Ectodermal cell (in vitro differentiated cells): ENCODE measurements at regions not wholly inside any gene's neighbourhood (a gene's known extent, or its start where the extent isn't known, plus 50 kb on each side); places are given as distances from the start of the nearest gene placed in this dataset.
"Not testable (repeated sequence)": the region's sequence is repeated elsewhere in the genome, so short reads cannot be mapped to it uniquely, and the experiment has no call there.

Source experiments
- H3K27ac ChIP-seq: 2 replicates; pipeline ENCODE4 v1.7.0; 2013; ENCODE audit warnings: mild to moderate bottlenecking, low read depth, low read length; ENCODE audit not compliant: insufficient read depth, poor library complexity, severe bottlenecking
- H3K27me3 ChIP-seq: 2 replicates; pipeline ENCODE4 v1.7.0; 2013; ENCODE audit warnings: mild to moderate bottlenecking, low read length; ENCODE audit not compliant: insufficient read depth, control insufficient read depth, poor library complexity, severe bottlenecking
- H3K36me3 ChIP-seq: one replicate; pipeline ENCODE4 v1.7.0; 2013; ENCODE audit warnings: low read length; ENCODE audit not compliant: control insufficient read depth, insufficient read depth
- H3K4me1 ChIP-seq: one replicate; pipeline ENCODE4 v1.7.0; 2013; ENCODE audit warnings: low read length; ENCODE audit not compliant: control insufficient read depth, insufficient read depth
- H3K4me3 ChIP-seq: 2 replicates; pipeline ENCODE4 v1.7.0; 2013; ENCODE audit warnings: low read depth, low read length, control low read depth; ENCODE audit not compliant: insufficient read depth
- H3K9me3 ChIP-seq: 2 replicates; pipeline ENCODE4 v1.7.0; 2013; ENCODE audit warnings: mild to moderate bottlenecking, low read length, moderate library complexity; ENCODE audit not compliant: control insufficient read depth
- WGBS, 2 experiments: methylation state at CpG; one replicate each; pipeline ENCODE4 v1.1.7; 2013; ENCODE audit warnings: missing lambda C conversion rate in 2 of 2; 5-methylcytosine and 5-hydroxymethylcytosine counted together

GRCh38 chr4:131302108-131302507, 1847.0 kb upstream of the PCDH10 start:
- Histone ChIP-seq H3K27ac (no peak overlapping the region), H3K4me3 (no peak overlapping the region), H3K27me3 (no peaks in the 10 kb centered on the region), H3K36me3 (no peaks in the 10 kb centered on the region), H3K4me1 (no peaks in the 10 kb centered on the region), H3K9me3 (no peaks in the 10 kb centered on the region)
- 89 to 95% methylated on average over 4 of the region's 4 CpGs for WGBS, 2 experiments

GRCh38 chr4:131304686-131305085, 1844.4 kb upstream of the PCDH10 start:
- H3K36me3 ChIP-seq, result no peaks in the 10 kb centered on the region
- H3K4me1 ChIP-seq, result no peaks in the 10 kb centered on the region
- H3K9me3 ChIP-seq, result no peaks in the 10 kb centered on the region
- H3K27me3 ChIP-seq, result no peaks in the 10 kb centered on the region
- no peak overlapping the region for H3K27ac ChIP-seq
- WGBS, 2 experiments, result 93 to 95% methylated on average over 2 of the region's 2 CpGs
- H3K4me3 ChIP-seq, result no peak overlapping the region

GRCh38 chr4:131309628-131310027, 1839.5 kb upstream of the PCDH10 start:
- Histone ChIP-seq H3K27ac (no peak overlapping the region), H3K4me1 (no peaks in the 10 kb centered on the region), H3K27me3 (no peaks in the 10 kb centered on the region), H3K9me3 (no peaks in the 10 kb centered on the region), H3K36me3 (no peaks in the 10 kb centered on the region), H3K4me3 (no peak overlapping the region)
- 93% methylated on average over 1 of the region's 1 CpG; no CpG with 5 or more reads in 1 of the 2 experiments for WGBS, 2 experiments

GRCh38 chr4:131316086-131316485, 1833.0 kb upstream of the PCDH10 start:
- Histone ChIP-seq H3K4me3 (no peak overlapping the region), H3K9me3 (no peaks in the 10 kb centered on the region), H3K27ac (no peak overlapping the region), H3K4me1 (no peaks in the 10 kb centered on the region), H3K27me3 (no peaks in the 10 kb centered on the region), H3K36me3 (no peaks in the 10 kb centered on the region)
- WGBS, 2 experiments, result 91 to 93% methylated on average over 2 to 3 of the region's 3 CpGs

GRCh38 chr4:131337936-131338335, 1811.2 kb upstream of the PCDH10 start:
- H3K36me3 ChIP-seq, result no peaks in the 10 kb centered on the region
- H3K27ac ChIP-seq, result no peak overlapping the region
- no peaks in the 10 kb centered on the region for H3K27me3 ChIP-seq
- H3K4me1 ChIP-seq, result no peaks in the 10 kb centered on the region
- H3K4me3 ChIP-seq, result no peak overlapping the region
- H3K9me3 ChIP-seq, result no peaks in the 10 kb centered on the region
- 87 to 95% methylated on average over 2 of the region's 2 CpGs for WGBS, 2 experiments

- WGBS, 2 experiments, result 83% methylated on average over 1 of the region's 2 CpGs; no CpG with 5 or more reads in 1 of the 2 experiments
These were observed 1810.0 kb upstream of the PCDH10 start for GRCh38 chr4:131339137-131339536.

GRCh38 chr4:131344761-131345160, 1804.3 kb upstream of the PCDH10 start:
- H3K27me3 ChIP-seq, result no peaks in the 10 kb centered on the region
- no peak overlapping the region for H3K4me3 ChIP-seq
- H3K4me1 ChIP-seq, result no peaks in the 10 kb centered on the region
- H3K27ac ChIP-seq, result no peak overlapping the region
- WGBS, 2 experiments, result 63 to 80% methylated on average over 1 to 2 of the region's 2 CpGs
- no peaks in the 10 kb centered on the region for H3K9me3 ChIP-seq
- H3K36me3 ChIP-seq, result no peaks in the 10 kb centered on the region

More at GRCh38 chr4:131339137-131339536, 1810.0 kb upstream of the PCDH10 start:
- no peaks in the 10 kb centered on the region for H3K36me3 ChIP-seq
- no peak overlapping the region for H3K27ac ChIP-seq
- H3K4me3 ChIP-seq, result no peak overlapping the region
- no peaks in the 10 kb centered on the region for H3K27me3 ChIP-seq
- no peaks in the 10 kb centered on the region for H3K4me1 ChIP-seq
- no peaks in the 10 kb centered on the region for H3K9me3 ChIP-seq

GRCh38 chr4:131347816-131348215, 1801.3 kb upstream of the PCDH10 start:
- Histone ChIP-seq H3K27ac (no peak overlapping the region), H3K4me1 (no peaks in the 10 kb centered on the region), H3K36me3 (no peaks in the 10 kb centered on the region), H3K27me3 (no peaks in the 10 kb centered on the region), H3K9me3 (no peaks in the 10 kb centered on the region), H3K4me3 (no peak overlapping the region)
- WGBS, 2 experiments, result 91 to 94% methylated on average over 2 of the region's 2 CpGs

- no peaks in the 10 kb centered on the region for H3K9me3 ChIP-seq
- H3K36me3 ChIP-seq, result no peaks in the 10 kb centered on the region
- H3K27ac ChIP-seq, result no peak overlapping the region
- H3K4me3 ChIP-seq, result no peak overlapping the region
- H3K27me3 ChIP-seq, result no peaks in the 10 kb centered on the region
- no peaks in the 10 kb centered on the region for H3K4me1 ChIP-seq
- 71 to 97% methylated on average over 2 of the region's 2 CpGs for WGBS, 2 experiments
These were observed 1800.8 kb upstream of the PCDH10 start for GRCh38 chr4:131348263-131348662.

GRCh38 chr4:131352371-131352770, 1796.7 kb upstream of the PCDH10 start:
- H3K27ac ChIP-seq, H3K4me3 ChIP-seq, H3K36me3 ChIP-seq, H3K4me1 ChIP-seq, H3K27me3 ChIP-seq, H3K9me3 ChIP-seq: not testable (repeated sequence)
- WGBS, 2 experiments, result 96 to 97% methylated on average over 19 of the region's 19 CpGs

- Histone ChIP-seq H3K9me3 (no peaks in the 10 kb centered on the region), H3K27ac (no peak overlapping the region), H3K4me3 (no peak overlapping the region), H3K4me1 (no peaks in the 10 kb centered on the region), H3K36me3 (no peaks in the 10 kb centered on the region), H3K27me3 (no peaks in the 10 kb centered on the region)
- 90 to 97% methylated on average over 2 of the region's 3 CpGs for WGBS, 2 experiments
These were observed 1782.4 kb upstream of the PCDH10 start for GRCh38 chr4:131366714-131367113.
